Eye (tissue), 1 donor: ENCODE measurements at regions not wholly inside any gene's neighbourhood (a gene's known extent, or its start where the extent isn't known, plus 50 kb on each side); places are given as distances from the start of the nearest gene placed in this dataset.
"Not testable (repeated sequence)": the region's sequence is repeated elsewhere in the genome, so short reads cannot be mapped to it uniquely, and the experiment has no call there.

ENCODE experiments used
- DNase-seq: peaks from one replicate; pipeline ENCODE4 v3.0.0-alpha.2; 2015

- DNase-seq, result no peak
These were observed 400.3 kb upstream of the CT83 start for GRCh38 chrX:116863029-116863428.

DNA sequence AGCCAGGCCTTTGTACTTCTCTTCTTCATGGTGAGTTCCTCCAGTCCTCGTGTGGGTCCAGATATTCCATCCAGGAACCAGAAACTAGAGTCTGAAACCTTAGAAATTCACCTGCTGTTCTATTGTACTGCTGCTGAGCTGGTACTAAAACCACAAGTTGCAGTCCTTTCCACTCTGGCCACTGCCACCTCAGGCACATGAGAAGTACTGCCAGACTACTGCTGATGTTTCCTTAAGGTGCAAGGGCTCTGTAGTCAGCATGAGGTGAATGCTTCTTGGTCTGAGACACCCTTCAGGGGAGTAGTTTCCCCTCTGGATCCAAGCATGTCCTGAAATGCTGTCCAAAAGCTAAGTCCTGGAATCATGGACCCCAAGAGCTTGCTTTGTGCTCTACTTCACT, 399.6 kb upstream of the CT83 start:
- DNase-seq, result no peak

- DNase-seq, result no peak
These were observed 378.5 kb upstream of the CT83 start for GRCh38 chrX:116841290-116841689.

- no peak for DNase-seq
These were observed 364.3 kb upstream of the CT83 start for GRCh38 chrX:116827063-116827462.

- DNase-seq, result no peak
These were observed 362.0 kb upstream of the CT83 start for GRCh38 chrX:116824785-116825184.

GRCh38 chrX:116823677-116824076, 360.9 kb upstream of the CT83 start:
- no peak for DNase-seq

GRCh38 chrX:116806288-116806802, 343.6 kb upstream of the CT83 start:
- DNase-seq, result no peak

DNA sequence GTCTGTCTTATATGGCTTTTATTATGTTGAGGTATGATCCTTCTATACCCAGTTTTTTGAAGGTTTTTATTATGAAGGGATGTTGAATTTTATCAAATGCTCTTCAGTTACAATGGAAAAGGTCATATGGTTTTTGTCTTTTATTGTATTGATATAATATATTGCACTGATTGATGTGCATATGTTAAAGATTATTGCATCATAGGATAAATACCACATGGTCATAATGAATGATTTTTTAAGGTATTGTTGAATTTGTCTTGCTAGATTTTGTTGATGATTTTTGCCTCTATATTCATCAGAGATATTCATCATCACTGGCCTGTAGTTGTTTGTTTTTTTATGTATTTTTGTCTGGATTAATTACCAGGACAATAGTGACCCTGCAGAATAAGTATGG, 339.2 kb upstream of the CT83 start:
- DNase-seq, result no peak

GRCh38 chrX:116781926-116782325, 319.1 kb upstream of the CT83 start:
- DNase-seq, result no peak

DNA sequence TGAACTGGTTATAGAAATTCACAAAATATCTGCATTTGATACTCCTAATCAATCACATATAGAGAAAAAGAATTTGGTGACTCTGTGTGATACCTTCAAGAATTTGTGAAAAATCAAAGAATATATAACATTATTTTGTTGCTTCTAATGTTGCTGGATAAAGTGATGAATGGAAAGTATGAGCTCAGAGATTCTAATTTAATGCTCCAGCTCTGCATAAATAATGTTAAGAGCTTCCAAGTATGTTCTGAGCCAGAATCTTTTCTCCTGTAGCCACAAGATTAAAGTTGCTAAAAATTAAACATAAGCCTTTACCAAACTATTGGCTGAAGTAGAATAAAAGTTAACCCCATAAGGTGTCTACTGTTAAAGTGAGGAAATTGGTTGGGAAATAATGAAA, 294.7 kb upstream of the CT83 start:
- DNase-seq, result no peak

DNA sequence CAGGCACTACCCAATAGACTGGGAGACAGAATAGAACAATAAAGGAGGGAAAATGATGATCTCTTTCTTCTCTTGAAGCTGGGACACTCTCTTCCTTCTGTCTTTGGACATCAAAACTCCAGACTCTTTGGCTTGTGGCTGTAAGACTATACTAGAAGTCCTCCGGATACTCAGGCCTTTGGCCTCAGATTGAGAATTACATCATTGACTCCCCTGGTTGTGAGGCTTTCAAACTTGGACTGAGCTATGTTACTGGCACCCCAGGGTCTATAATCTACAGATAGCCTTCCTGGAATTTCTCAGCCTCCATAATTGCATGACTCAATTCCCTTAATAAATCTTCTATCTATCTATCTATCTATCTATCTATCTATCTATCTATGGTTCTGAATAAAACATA, 294.2 kb upstream of the CT83 start:
- no peak for DNase-seq

DNA sequence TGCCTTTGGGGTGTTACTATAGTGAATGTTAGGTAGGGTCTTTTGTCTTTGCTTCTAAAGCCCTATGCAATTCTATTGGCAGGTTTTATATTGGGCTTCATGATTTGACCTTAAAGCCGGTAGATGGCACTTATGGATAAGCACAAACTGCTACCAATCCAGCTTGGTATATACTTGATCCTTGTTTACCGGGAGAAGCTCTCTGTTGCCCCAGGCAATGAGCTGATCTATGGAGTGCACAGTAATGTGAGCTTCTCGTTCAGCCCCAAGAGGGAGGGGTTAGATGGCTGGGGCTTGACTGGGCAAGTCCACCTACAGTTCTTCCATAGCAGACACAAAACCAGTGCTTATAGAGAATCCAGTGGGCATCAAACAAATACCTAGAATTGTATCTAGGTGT, 287.2 kb upstream of the CT83 start:
- peak; percentile 3 for DNase-seq

- no peak for DNase-seq
These were observed 269.4 kb upstream of the CT83 start for GRCh38 chrX:116732214-116732613.

- no peak for DNase-seq
These were observed 264.0 kb upstream of the CT83 start for GRCh38 chrX:116726806-116727205.

DNA sequence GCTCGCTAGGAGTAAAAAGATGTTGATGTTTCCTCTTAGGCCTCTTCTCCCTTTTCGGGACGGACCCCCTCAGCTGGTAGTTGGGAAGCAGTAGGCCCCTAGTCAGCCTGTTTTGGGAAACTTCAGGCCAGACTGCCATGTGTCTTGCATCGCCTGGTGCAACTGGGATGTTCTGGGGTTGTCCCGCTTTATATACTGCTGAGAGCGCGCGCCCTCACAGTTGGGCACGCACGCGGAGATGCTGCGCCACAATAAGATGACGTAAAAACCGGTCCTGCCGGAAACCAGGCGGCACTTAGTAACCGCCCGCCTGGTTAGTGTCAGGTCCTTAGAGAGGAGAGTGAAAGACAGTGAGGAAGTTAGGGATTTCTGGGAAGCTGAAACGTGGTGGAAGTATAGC, 231.3 kb upstream of the CT83 start:
- no peak for DNase-seq

GRCh38 chrX:116679544-116679943, 216.8 kb upstream of the CT83 start:
- DNase-seq, result not testable (repeated sequence)

DNA sequence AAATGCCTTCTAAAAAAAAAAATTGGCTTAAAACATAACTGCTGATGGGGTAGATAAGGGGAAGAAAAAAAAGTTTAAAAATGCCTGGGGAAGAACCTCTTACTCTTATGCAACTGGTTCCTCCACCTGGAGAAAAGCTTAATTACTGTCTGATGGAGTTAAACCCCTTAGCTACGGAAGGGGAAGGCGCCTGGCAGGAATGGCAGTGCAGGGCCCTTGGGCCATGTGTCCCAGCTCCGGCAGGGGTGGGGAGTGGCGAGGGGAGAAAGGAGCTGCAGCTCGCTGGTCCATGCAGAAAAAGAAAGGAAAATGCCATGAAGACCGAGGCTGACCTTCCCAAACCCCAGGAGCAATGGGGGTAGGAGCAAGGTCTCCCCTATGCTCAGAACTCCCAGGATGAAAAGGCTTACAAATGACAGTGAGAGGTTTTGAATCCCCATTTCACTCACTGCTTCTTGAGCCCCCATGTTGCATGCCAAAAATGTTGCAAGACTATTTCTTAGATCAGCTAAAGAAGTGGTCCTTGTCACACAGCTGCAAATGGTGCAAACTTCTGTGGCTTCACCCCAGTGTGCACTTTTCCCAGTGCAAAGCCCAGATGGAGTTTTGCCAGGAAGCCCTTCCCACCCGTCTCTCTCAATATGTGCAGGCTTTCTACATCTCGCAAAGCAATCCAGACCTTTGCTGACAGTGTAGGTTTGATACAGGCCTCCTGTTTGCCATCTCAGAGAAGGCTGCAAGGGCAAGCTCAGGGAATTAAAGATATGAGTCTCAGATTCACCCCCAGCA, 204.8 kb upstream of the CT83 start:
- DNase-seq, result no peak

- DNase-seq, result no peak
These were observed 194.3 kb upstream of the CT83 start for GRCh38 chrX:116657071-116657470.

- DNase-seq, result no peak
These were observed 165.7 kb upstream of the CT83 start for GRCh38 chrX:116628464-116628863.

GRCh38 chrX:116618546-116618945, 155.8 kb upstream of the CT83 start:
- DNase-seq, result no peak

DNA sequence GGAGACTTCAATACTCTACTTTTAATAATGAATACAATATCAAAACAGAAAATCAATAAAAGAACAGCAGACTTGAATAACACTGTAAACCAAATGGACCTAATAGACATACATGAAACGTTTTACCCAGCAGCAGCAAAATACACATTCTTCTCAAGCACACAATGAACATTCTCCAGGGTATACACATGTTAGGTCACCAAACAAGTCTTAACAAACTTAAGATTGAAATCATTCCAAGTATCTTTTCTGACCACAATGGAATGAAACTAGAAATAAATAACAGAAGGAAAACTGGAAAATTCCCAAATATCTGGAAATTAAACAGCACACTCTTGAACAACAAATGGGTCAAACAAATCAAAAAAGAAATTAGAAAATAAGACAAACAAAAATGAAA, 145.0 kb upstream of the CT83 start:
- no peak for DNase-seq

GRCh38 chrX:116605576-116605975, 142.8 kb upstream of the CT83 start:
- DNase-seq, result no peak

DNA sequence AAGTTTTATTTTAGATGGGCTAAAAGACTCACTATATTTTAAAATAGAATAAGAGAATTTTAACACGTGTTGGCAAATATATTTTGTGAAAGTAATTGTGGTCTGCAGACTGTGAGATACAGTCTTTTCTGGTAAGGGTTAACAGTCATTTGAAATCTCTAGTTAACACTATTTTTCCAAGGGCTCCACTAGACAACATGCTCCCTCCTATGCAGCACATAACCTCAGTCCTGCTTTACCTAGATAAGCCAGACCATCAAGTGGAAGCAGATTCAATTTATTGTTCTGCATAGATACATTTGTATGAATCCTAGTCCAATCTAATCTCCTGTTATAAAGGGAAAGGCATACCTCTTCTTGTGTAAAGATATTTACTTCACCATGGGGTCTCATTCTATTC, 133.2 kb upstream of the CT83 start:
- DNase-seq, result no peak
